Motor neuron (in vitro differentiated cells): ENCODE measurements at regions not wholly inside any gene's neighbourhood (a gene's known extent, or its start where the extent isn't known, plus 50 kb on each side); places are given as distances from the start of the nearest gene placed in this dataset.
A peak's percentile ranks its signal among the peaks of the same experiment; 100 is the strongest.

Experiments used
- ATAC-seq, 8 experiments: fragments of 200-7000 bp; cut with Tn5 transposase; replicated peaks in 6 of 8; 2 replicates each; pipeline ENCODE4 v1.8.0; 2021; ENCODE audit warnings: mild to moderate bottlenecking in 8 of 8, moderate library complexity in 8 of 8
- H3K27ac ChIP-seq, 2 donors: fragments of 250-450 bp; sonication (Bioruptor Pico); 2 replicates each; pipeline ENCODE4 v1.9.0; 2021; ENCODE audit warnings: antibody characterized with exemption in 2 of 2, mild to moderate bottlenecking in 2 of 2, moderate library complexity in 1 of 2
- H3K4me1 ChIP-seq, 2 donors: fragments of 250-450 bp; sonication (Bioruptor Pico); replicated peaks in 1 of 2; 2 replicates each; pipeline ENCODE4 v1.6.1; 2021; ENCODE audit warnings: antibody characterized with exemption in 2 of 2, mild to moderate bottlenecking in 2 of 2, moderate library complexity in 1 of 2
- H3K4me3 ChIP-seq, 5 donors: fragments of 250-450 bp; sonication (Bioruptor Pico); 2 replicates each; pipeline ENCODE4 v1.9.0; 2021; ENCODE audit warnings: antibody characterized with exemption in 5 of 5, mild to moderate bottlenecking in 5 of 5, moderate library complexity in 4 of 5
- WGBS, 10 experiments: fragments of 450-650 bp; shearing (Covaris generic); methylation state at CpG; one replicate each; pipeline ENCODE4 v1.0.0; 2022; 5-methylcytosine and 5-hydroxymethylcytosine counted together
- in situ Hi-C, 9 experiments: fragments of 400-800 bp; cut with MboI; loops; one replicate each; pipeline ENCODE4 v1.15.0; 2021; ENCODE audit warnings: low sequenced_read_pairs in 9 of 9, low pct_unique_long_range_greater_than_20kb in 2 of 9; ENCODE audit not compliant: unreplicated experiment in 9 of 9

DNA sequence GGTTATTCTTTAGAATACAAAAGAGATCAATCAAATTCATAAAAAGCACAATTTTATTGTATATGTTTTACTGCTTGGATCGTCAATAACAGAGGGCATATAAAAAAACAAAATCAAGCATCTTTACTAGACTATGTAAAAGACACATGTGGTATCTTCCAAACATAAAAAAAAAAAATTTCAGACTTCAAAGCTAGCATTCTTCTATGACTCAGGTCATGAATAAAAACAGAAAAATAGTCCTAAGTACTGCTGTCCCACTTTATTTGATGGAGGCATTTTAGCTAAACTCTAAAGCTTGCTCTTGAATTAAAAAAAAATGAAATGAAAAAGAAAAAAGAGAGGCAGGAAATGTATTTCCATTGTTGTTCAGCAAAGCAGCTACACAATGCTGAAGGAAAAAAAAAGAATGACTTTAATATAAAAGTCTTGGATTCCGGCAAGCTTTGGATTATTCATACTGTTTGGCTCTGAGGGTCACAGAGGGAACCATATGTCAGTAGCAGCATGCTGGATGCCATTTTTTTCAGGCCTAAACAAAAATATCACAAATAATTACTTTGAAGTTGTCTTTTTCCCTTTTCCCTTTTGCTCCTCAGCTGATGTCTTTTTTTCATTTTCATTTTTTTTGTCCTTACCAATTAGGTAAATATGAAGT lies 249.1 kb upstream of the DIAPH2 start:
- Histone ChIP-seq H3K4me3 (no peak overlapping the region), H3K27ac (no peak overlapping the region), H3K4me1 (peaks cover 0 to 3% of the 10 kb centered on the region in 2 donors)
- 29 to 100% (median 74%) methylated on average over 2 of the region's 2 CpGs; no CpG with 5 or more reads in 4 of the 10 experiments for WGBS, 10 experiments
- in situ Hi-C loops: no loop called here
- ATAC-seq: peak in 2 of 8 experiments; percentile 63 to 77

GRCh38 chrX:96436105-96436504 lies 248.5 kb upstream of the DIAPH2 start:
- Histone ChIP-seq H3K27ac (no peak overlapping the region), H3K4me3 (no peak overlapping the region), H3K4me1 (peaks cover 0 to 3% of the 10 kb centered on the region in 2 donors)
- 0 to 100% (median 58%) methylated on average over 1 to 3 of the region's 3 CpGs for WGBS, 10 experiments
- no peak for ATAC-seq
- in situ Hi-C loops: no loop called here

DNA sequence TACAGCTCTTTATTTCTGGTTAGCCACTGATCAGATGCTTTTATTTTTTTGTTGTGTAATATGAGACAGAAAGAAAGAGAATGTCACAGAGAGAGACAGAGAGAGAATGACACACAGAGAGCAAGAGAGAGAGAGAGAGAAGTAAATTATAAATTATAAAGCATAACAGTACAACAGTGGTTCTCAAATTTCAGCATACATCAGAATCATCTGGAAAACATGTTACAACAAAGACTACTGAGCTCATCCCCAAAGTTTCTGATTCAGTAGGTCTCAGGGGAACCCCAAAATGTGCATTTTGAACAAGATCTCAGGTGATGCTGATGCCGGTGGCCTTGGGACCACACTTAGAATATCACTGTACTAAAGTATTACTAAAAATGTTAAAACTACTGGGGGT lies 245.8 kb upstream of the DIAPH2 start:
- no peak overlapping the region for H3K27ac ChIP-seq
- peak in 1 of 8 experiments; percentile 45 for ATAC-seq
- in situ Hi-C loops: no loop called here
- H3K4me1 ChIP-seq: no peaks in the 10 kb centered on the region
- 0 to 100% (median 42%) methylated on average over 1 of the region's 1 CpG; no CpG with 5 or more reads in 6 of the 10 experiments for WGBS, 10 experiments
- no peak overlapping the region for H3K4me3 ChIP-seq

- no peak for ATAC-seq
Observed at GRCh38 chrX:96440941-96441340, 243.7 kb upstream of the DIAPH2 start.

GRCh38 chrX:96445531-96446065 lies 239.0 kb upstream of the DIAPH2 start:
- in situ Hi-C loops: no loop called here

More at GRCh38 chrX:96440941-96441340, 243.7 kb upstream of the DIAPH2 start:
- no peak overlapping the region for H3K4me3 ChIP-seq
- H3K27ac ChIP-seq: no peak overlapping the region
- 0 to 94% (median 75%) methylated on average over 1 to 5 of the region's 6 CpGs; no CpG with 5 or more reads in 4 of the 10 experiments for WGBS, 10 experiments
- no peaks in the 10 kb centered on the region for H3K4me1 ChIP-seq
- in situ Hi-C loops: no loop called here

DNA sequence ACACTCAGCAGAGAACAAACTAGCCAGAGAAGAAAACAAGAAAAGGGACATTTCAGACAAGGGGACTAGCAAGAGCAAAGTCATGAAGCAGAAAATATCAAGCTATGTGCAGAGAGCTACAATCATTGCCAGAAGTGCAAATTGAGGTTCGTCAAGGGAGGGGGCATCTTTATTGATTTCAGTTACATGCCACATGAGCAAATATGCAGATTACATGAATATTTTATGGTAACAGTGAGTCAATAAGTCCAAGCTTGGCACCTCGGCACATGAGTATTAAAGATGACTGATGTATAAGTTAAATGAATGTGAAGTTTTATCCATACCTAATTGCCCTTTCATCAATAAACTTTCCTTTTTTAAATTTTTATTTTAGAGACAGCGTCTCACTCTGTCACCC lies 238.1 kb upstream of the DIAPH2 start:
- no peak overlapping the region for H3K27ac ChIP-seq
- 0 to 80% (median 34%) methylated on average over 1 to 3 of the region's 3 CpGs; no CpG with 5 or more reads in 5 of the 10 experiments for WGBS, 10 experiments
- no peaks in the 10 kb centered on the region for H3K4me1 ChIP-seq
- in situ Hi-C loops: no loop called here
- H3K4me3 ChIP-seq: no peak overlapping the region
- peak in 2 of 8 experiments; percentile 50 to 76 for ATAC-seq

More at GRCh38 chrX:96445531-96446065, 239.0 kb upstream of the DIAPH2 start:
- 50 to 100% (median 80%) methylated on average over 1 to 9 of the region's 9 CpGs; no CpG with 5 or more reads in 4 of the 10 experiments for WGBS, 10 experiments
- no peak overlapping the region for H3K27ac ChIP-seq
- H3K4me3 ChIP-seq: no peak overlapping the region
- no peak for ATAC-seq
- no peaks in the 10 kb centered on the region for H3K4me1 ChIP-seq

DNA sequence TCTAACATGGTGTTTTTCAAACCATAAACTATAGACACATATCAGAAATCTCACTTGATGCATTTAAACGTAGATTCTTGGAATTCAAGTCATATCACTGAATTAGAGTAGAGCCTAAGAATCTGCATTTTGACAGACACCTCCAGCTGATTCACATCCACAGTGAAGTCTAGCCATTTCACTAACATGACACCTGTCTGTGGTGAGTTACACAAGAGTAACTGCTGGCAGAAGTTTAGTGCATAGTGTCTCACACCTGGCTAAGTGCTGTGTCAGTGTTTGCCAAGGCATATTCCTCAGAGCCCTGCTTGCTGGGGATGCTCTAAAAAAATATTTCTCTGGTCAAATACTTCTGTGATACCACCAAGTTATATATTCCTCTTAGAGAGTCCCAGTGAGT lies 237.5 kb upstream of the DIAPH2 start:
- ATAC-seq: no peak
- in situ Hi-C loops: no loop called here
- no peak overlapping the region for H3K4me3 ChIP-seq
- no peak overlapping the region for H3K27ac ChIP-seq
- H3K4me1 ChIP-seq: no peaks in the 10 kb centered on the region
- WGBS, 10 experiments: 50 to 83% (median 60%) methylated on average over 1 of the region's 1 CpG; no CpG with 5 or more reads in 7 of the 10 experiments

DNA sequence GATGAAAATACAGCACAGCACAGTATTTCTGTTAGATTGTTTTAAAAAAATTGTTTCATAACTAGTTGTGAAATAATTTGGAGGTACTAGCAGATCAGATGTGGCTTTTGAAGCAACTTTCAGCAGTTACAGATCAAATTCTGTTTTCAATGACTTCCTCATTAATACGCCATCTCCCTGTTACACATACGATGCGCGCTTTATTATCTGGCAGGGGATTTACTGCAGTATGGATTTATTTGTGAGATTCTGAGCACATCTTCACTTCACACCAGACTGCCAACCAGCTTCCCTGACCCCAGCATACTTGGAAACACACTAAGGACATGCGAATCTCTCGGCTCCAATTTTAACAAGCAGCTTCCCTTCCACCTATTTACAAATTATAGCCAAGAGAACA lies 235.5 kb upstream of the DIAPH2 start:
- Histone ChIP-seq H3K4me1 (no peaks in the 10 kb centered on the region), H3K27ac (no peak overlapping the region), H3K4me3 (no peak overlapping the region)
- WGBS, 10 experiments: 7 to 100% (median 87%) methylated on average over 1 to 6 of the region's 6 CpGs; no CpG with 5 or more reads in 6 of the 10 experiments
- no peak for ATAC-seq
- in situ Hi-C loops: no loop called here

- Histone ChIP-seq H3K4me1 (no peaks in the 10 kb centered on the region), H3K4me3 (no peak overlapping the region), H3K27ac (no peak overlapping the region)
- in situ Hi-C loops: no loop called here
- ATAC-seq: no peak
Observed at GRCh38 chrX:96449896-96450295, 234.7 kb upstream of the DIAPH2 start.

DNA sequence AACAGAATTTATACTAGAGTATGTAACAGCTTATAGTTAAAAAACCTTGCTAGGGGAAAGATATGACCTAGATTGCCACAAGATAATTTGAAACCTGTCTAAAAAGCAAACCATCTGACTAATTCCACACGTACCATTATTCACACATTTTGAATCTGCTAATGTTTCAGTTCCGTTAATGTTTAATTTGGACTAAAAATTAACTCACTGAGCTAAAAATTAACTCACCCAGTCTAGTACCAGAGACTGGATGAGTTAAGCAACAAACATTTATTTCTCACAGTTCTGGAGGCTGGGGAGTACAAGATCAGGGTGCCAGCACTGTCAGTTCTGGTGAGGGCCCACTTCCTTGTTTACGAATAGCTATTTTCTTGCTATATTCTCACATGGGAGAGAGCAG lies 231.5 kb upstream of the DIAPH2 start:
- Histone ChIP-seq H3K4me1 (no peaks in the 10 kb centered on the region), H3K27ac (no peak overlapping the region), H3K4me3 (no peak overlapping the region)
- 60 to 75% (median 66%) methylated on average over 1 to 3 of the region's 3 CpGs; no CpG with 5 or more reads in 6 of the 10 experiments for WGBS, 10 experiments
- in situ Hi-C loops: no loop called here
- ATAC-seq: no peak

GRCh38 chrX:96455078-96455477 lies 229.6 kb upstream of the DIAPH2 start:
- H3K4me1 ChIP-seq: no peaks in the 10 kb centered on the region
- no peak overlapping the region for H3K4me3 ChIP-seq
- in situ Hi-C loops: no loop called here
- no peak overlapping the region for H3K27ac ChIP-seq
- WGBS, 10 experiments: 20 to 100% (median 69%) methylated on average over 1 to 3 of the region's 3 CpGs; no CpG with 5 or more reads in 5 of the 10 experiments
- no peak for ATAC-seq

DNA sequence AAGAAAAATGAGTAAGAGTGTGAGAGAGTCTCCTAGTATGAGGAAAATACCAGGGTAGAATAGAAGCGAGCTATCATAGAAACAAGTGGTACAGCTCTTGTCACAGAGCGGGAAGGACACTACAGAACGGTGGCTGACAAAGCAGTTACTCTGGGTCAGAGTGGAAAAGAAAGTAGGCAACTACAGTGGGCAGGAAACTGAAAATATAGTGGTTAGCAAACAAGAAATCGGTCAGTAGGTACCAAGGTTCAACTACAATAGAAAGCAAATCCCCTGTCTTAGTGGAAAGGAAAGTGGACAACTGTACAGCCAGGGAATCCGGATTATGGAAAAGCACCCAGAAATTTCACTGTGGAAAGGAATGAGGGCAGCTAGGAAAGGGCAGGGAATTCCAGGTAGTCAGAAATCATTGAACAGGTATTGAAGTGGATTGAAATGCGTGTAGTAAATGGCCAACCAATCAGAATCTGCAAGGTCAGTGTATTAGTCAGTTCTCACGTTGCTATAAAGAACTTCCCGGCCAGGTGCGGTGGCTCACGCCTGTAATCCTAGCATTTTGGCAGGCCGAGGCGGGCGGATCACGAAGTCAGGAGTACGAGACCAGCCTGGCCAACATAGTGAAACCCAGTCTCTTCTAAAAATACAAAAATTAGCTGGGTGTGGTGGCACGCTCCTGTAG lies 219.6 kb upstream of the DIAPH2 start:
- no peak for ATAC-seq
- 53 to 100% (median 89%) methylated on average over 2 to 6 of the region's 16 CpGs; no CpG with 5 or more reads in 4 of the 10 experiments for WGBS, 10 experiments
- Histone ChIP-seq H3K27ac (no peak overlapping the region), H3K4me1 (no peaks in the 10 kb centered on the region), H3K4me3 (no peak overlapping the region)
- in situ Hi-C loops: no loop called here

GRCh38 chrX:96474029-96474740 lies 210.5 kb upstream of the DIAPH2 start:
- Histone ChIP-seq H3K4me3 (no peak overlapping the region), H3K4me1 (no peaks in the 10 kb centered on the region), H3K27ac (no peak overlapping the region)
- ATAC-seq: peak in 3 of 8 experiments; percentile 61 to 95 (median 93)
- in situ Hi-C loops: no loop called here
- 0 to 100% (median 35%) methylated on average over 1 to 4 of the region's 4 CpGs; no CpG with 5 or more reads in 2 of the 10 experiments for WGBS, 10 experiments
